GM10266 (cell line): ENCODE measurements at regions not wholly inside any gene's neighbourhood (a gene's known extent, or its start where the extent isn't known, plus 50 kb on each side); places are given as distances from the start of the nearest gene placed in this dataset.
A peak's percentile ranks its signal among the peaks of the same experiment; 100 is the strongest.

Source experiments
- DNase-seq: peaks from one replicate; pipeline ENCODE4 v3.0.0; 2012; ENCODE audit errors: extremely low spot score
- TF ChIP-seq, protein P1 (sequence below): IDR thresholded peaks from 2 replicates; pipeline ENCODE4 v1.5.1; 2012; ENCODE audit warnings: mild to moderate bottlenecking, low read depth; ENCODE audit not compliant: control insufficient read depth, insufficient read depth; ENCODE audit errors: missing control alignments

DNA sequence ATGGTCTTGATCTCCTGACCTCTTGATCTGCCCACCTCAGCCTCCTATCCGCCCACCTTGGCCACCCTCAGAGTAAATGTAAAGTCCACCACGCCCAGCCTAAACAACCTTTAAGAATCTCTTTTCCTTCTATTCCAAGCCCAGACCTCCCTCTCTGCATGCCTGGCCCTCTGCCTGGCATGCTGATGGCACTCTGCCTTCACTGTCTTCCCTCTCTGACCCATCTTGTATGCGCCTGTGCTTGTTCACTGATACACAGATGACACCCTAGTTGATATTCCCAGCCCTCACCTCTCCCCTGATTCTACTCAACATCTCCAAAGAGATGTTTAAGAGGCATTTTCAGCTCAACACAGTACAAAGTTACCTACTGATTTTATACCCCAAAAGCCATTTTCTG lies 466.8 kb upstream of the MEX3C start:
- TF ChIP-seq, protein P1, sequence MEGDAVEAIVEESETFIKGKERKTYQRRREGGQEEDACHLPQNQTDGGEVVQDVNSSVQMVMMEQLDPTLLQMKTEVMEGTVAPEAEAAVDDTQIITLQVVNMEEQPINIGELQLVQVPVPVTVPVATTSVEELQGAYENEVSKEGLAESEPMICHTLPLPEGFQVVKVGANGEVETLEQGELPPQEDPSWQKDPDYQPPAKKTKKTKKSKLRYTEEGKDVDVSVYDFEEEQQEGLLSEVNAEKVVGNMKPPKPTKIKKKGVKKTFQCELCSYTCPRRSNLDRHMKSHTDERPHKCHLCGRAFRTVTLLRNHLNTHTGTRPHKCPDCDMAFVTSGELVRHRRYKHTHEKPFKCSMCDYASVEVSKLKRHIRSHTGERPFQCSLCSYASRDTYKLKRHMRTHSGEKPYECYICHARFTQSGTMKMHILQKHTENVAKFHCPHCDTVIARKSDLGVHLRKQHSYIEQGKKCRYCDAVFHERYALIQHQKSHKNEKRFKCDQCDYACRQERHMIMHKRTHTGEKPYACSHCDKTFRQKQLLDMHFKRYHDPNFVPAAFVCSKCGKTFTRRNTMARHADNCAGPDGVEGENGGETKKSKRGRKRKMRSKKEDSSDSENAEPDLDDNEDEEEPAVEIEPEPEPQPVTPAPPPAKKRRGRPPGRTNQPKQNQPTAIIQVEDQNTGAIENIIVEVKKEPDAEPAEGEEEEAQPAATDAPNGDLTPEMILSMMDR: no peak

DNA sequence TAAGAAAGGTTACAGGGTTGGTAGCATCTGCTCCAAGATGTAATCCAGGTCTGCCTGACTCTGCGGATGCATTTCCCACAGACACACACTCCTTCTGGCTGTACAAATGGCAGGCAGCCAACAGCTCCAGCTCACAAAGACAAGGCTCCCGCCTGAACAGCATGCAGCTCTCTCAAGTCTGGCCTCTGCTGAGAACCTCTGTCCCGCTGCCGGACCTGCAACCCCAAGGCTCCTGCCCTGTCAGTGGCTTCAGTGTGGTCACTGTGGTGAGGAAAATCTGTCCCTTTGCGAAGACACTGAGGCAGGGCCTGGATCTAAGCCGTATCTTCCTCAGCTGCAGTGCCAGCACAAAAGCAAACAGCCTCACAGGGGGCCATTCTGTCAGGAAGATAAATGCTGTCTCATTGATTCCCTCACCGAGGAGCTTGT lies 469.3 kb upstream of the MEX3C start:
- no peak for DNase-seq
- TF ChIP-seq, protein P1: no peak

More for the DNA sequence above, 466.8 kb upstream of the MEX3C start:
- DNase-seq: no peak

DNA sequence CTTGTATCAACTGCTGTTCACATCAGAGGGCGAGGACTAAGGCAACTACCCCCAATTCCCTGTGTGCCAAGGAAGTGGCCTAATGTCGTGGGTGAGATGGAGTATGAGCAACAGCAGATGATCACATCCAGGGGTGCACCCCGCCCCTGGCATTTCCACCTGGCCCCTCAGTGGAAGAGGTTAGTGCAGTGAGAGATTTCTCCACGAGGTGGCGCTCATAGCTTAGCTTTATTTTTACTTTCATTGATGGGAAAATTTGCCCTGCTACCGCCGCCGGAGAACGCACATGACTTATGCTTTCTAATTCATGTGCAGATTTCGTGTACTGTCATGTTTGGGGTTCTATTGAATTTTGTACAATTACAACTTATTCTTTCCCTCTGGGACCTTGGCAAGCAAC lies 470.6 kb upstream of the MEX3C start:
- TF ChIP-seq, protein P1: peak; percentile 75
- peak; percentile 38 for DNase-seq

DNA sequence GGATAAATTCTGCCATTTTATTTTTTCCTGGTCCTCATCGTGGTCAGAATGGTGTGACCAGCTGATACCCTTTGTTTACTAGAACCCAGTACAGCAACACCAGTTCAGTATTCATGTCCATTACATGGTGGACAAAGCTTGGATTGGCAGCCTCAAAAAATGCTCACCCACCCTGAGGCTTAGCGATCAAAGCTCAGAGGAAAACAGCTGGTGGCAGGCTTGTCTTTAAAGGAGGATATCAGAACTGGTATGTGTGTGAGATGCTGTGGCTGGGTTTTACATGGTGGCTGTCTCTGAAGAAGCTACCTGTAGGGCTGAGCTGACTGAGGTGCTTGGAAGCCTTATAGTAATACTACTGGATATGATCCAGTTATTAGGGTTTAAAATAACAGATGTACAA lies 471.1 kb upstream of the MEX3C start:
- no peak for DNase-seq
- TF ChIP-seq, protein P1: no peak

DNA sequence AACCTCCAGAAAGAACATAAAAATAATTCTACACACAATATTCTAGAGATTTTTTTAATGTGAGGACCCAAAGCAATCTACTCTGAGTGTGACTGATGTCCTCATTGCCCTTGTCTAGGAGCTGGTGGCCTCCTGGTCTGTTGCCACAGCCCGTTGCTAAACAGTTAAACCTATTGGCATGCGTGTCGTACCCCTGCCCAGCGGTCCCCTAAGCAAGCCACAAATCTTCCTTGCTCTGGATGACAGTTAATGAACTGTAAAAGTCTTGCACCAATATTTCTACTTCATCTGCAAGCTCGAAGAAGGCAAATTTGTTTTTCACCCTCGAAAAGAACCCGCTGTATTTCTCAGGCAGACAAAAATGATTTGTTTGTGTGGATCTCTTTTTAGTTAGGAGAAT lies 489.1 kb upstream of the MEX3C start:
- no peak for DNase-seq
- TF ChIP-seq, protein P1: no peak

DNA sequence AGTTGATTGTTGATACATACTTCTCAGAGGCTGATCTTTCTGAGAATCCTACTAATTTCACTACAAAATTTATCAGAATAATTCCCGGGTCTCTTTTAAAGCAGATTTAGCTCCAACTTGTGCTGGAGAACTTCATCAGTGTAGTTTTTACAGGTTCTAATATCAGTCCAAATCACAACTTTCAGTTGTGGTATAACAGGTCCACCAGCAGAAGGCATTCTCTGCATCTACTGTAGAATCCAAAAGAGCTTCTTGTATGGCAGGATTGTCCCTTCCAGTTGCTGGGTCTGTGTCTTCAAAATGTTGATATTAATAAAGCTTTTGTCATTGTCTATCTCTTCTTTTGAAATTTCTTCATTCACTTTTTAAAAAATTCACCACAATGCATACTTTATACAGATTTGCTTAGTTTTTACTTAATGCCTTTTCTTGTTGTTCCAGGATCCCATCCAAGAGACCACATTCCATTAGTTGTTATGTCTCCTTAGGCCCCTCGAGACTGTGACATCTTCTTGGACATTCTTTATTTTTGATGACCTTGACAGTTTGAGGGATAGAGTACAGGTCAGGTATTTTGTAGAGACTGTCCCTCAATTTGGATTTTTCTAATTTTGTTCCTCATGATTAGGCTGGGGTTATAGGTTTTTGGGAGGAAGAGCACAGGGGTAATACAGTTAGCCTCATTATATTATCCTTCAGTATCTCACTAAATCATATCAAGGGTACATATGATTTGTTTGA lies 490.5 kb upstream of the MEX3C start:
- TF ChIP-seq, protein P1: peak; percentile 19
- DNase-seq: no peak

DNA sequence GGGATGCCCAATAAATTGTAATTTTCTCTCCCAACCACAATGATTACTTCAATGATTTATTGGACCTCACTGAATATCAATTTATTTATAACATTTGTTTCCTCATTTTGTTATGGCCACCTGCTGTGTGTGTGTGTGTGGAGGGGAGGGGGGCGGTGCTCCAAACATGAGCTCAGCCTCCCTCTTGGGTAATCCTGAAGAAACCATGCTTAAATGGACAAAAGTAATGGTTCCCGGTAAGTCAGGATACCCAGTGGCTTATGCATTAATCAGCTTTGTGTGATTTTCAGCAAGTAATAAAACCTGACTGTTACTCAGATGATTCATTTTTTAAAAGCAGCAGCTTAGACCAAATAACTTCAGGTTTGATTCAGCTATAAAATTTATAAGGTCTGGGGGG lies 495.1 kb upstream of the MEX3C start:
- DNase-seq: no peak
- TF ChIP-seq, protein P1: no peak
